HEK293T (cell line): ENCODE measurements at regions not wholly inside any gene's neighbourhood (a gene's known extent, or its start where the extent isn't known, plus 50 kb on each side); places are given as distances from the start of the nearest gene placed in this dataset.

ENCODE experiments used
- ARNT ChIP-seq: fragments of 450-650 bp; IDR thresholded peaks from 2 replicates; pipeline ENCODE4 v1.6.1; 2017; ENCODE audit warnings: mild to moderate bottlenecking
- BHLHE40 ChIP-seq: fragments of 450-650 bp; IDR thresholded peaks from 2 replicates; pipeline ENCODE4 v1.6.1; 2016; ENCODE audit warnings: mild to moderate bottlenecking, moderate library complexity, borderline replicate concordance
- CTBP1 ChIP-seq: fragments of 450-650 bp; IDR thresholded peaks from 2 replicates; pipeline ENCODE4 v1.6.1; 2016; ENCODE audit warnings: borderline replicate concordance
- ELF4 ChIP-seq: fragments of 450-650 bp; IDR thresholded peaks from 2 replicates; pipeline ENCODE4 v1.6.1; 2017; ENCODE audit warnings: antibody characterized with exemption
- FOXA1 ChIP-seq: fragments of 450-650 bp; IDR thresholded peaks from 2 replicates; pipeline ENCODE4 v1.6.1; 2016; ENCODE audit warnings: mild to moderate bottlenecking
- FOXK2 ChIP-seq: fragments of 450-650 bp; IDR thresholded peaks from 2 replicates; pipeline ENCODE4 v1.6.1; 2016; ENCODE audit warnings: mild to moderate bottlenecking
- FOXM1 ChIP-seq: fragments of 450-650 bp; IDR thresholded peaks from 2 replicates; pipeline ENCODE4 v1.6.1; 2017; ENCODE audit warnings: mild to moderate bottlenecking, borderline replicate concordance
- HDGF ChIP-seq: fragments of 450-650 bp; IDR thresholded peaks from 2 replicates; pipeline ENCODE4 v1.6.1; 2017; ENCODE audit warnings: antibody characterized with exemption, borderline replicate concordance
- NFRKB ChIP-seq: fragments of 450-650 bp; IDR thresholded peaks from 2 replicates; pipeline ENCODE4 v1.6.1; 2016; ENCODE audit warnings: mild to moderate bottlenecking, moderate library complexity
- PKNOX1 ChIP-seq: fragments of 450-650 bp; IDR thresholded peaks from 2 replicates; pipeline ENCODE4 v1.6.1; 2016
- SP1 ChIP-seq: fragments of 450-650 bp; IDR thresholded peaks from 2 replicates; pipeline ENCODE4 v1.6.1; 2017
- SUZ12 ChIP-seq: fragments of 450-650 bp; IDR thresholded peaks from 2 replicates; pipeline ENCODE4 v1.6.1; 2016; ENCODE audit warnings: mild to moderate bottlenecking
- TARDBP ChIP-seq: fragments of 450-650 bp; IDR thresholded peaks from 2 replicates; pipeline ENCODE4 v1.6.1; 2016
- ZNF384 ChIP-seq: fragments of 450-650 bp; IDR thresholded peaks from 2 replicates; pipeline ENCODE4 v1.6.1; 2016

- TF ChIP-seq ELF4, result no peak
- no peak for TF ChIP-seq FOXM1
- no peak for TF ChIP-seq ARNT
- no peak for TF ChIP-seq HDGF
- TF ChIP-seq BHLHE40, result no peak
- no peak for TF ChIP-seq TARDBP
- TF ChIP-seq FOXA1, result no peak
- no peak for TF ChIP-seq SP1
- TF ChIP-seq ZNF384, result no peak
- no peak for TF ChIP-seq FOXK2
- no peak for TF ChIP-seq NFRKB
- no peak for TF ChIP-seq PKNOX1
- no peak for TF ChIP-seq CTBP1
- no peak for TF ChIP-seq SUZ12
Measured at GRCh38 chr13:79190932-79191331, 215.1 kb downstream of the RBM26 start.
